ENCODE measurements at regions not wholly inside any gene's neighbourhood (a gene's known extent, or its start where the extent isn't known, plus 50 kb on each side); places are given as distances from the start of the nearest gene placed in this dataset.

- DNase-seq (ENCODE audit: low read depth in 2 of 2, low spot score in 1 of 2) = no peak
Measured at GRCh38 chr1:244219149-244219548, 168.1 kb downstream of the ZBTB18 start.

- no peak for DNase-seq (ENCODE audit: low read depth in 2 of 2, low spot score in 1 of 2)
Measured at GRCh38 chr1:244219802-244220201, 168.7 kb downstream of the ZBTB18 start.

GRCh38 chr1:244220410-244220809 is 169.3 kb downstream of the ZBTB18 start:
- no peak for DNase-seq (ENCODE audit: low read depth in 2 of 2, low spot score in 1 of 2)

- no peak for DNase-seq (ENCODE audit: low read depth in 2 of 2, low spot score in 1 of 2)
Measured at GRCh38 chr1:244221991-244222390, 170.9 kb downstream of the ZBTB18 start.

GRCh38 chr1:244224487-244225430 is 173.7 kb downstream of the ZBTB18 start:
- no peak for DNase-seq (ENCODE audit: low read depth in 2 of 2, low spot score in 1 of 2)

GRCh38 chr1:244226435-244226834 is 175.4 kb downstream of the ZBTB18 start:
- DNase-seq (ENCODE audit: low read depth in 2 of 2, low spot score in 1 of 2) = no peak

- DNase-seq (ENCODE audit: low read depth in 2 of 2, low spot score in 1 of 2) = no peak
Measured at GRCh38 chr1:244230470-244230869, 179.4 kb downstream of the ZBTB18 start.

GRCh38 chr1:244231193-244231571 is 180.1 kb downstream of the ZBTB18 start:
- DNase-seq (ENCODE audit: low read depth in 2 of 2, low spot score in 1 of 2) = no peak

- no peak for DNase-seq (ENCODE audit: low read depth in 2 of 2, low spot score in 1 of 2)
Measured at GRCh38 chr1:244231572-244232315, 180.7 kb downstream of the ZBTB18 start.

- DNase-seq (ENCODE audit: low read depth in 2 of 2, low spot score in 1 of 2) = no peak
Measured at GRCh38 chr1:244234009-244234643, 183.0 kb downstream of the ZBTB18 start.

- no peak for DNase-seq (ENCODE audit: low read depth in 2 of 2, low spot score in 1 of 2)
Measured at GRCh38 chr1:244235157-244235556, 184.1 kb downstream of the ZBTB18 start.

- no peak for DNase-seq (ENCODE audit: low read depth in 2 of 2, low spot score in 1 of 2)
Measured at GRCh38 chr1:244236101-244236500, 185.0 kb downstream of the ZBTB18 start.

GRCh38 chr1:244236721-244237120 is 185.6 kb downstream of the ZBTB18 start:
- DNase-seq (ENCODE audit: low read depth in 2 of 2, low spot score in 1 of 2) = no peak

- DNase-seq (ENCODE audit: low read depth in 2 of 2, low spot score in 1 of 2) = no peak
Measured at GRCh38 chr1:244237445-244237844, 186.4 kb downstream of the ZBTB18 start.

GRCh38 chr1:244239261-244239770 is 188.2 kb downstream of the ZBTB18 start:
- no peak for DNase-seq (ENCODE audit: low read depth in 2 of 2, low spot score in 1 of 2)

GRCh38 chr1:244241438-244241837 is 190.4 kb downstream of the ZBTB18 start:
- no peak for DNase-seq (ENCODE audit: low read depth in 2 of 2, low spot score in 1 of 2)

- no peak for DNase-seq (ENCODE audit: low read depth in 2 of 2, low spot score in 1 of 2)
Measured at GRCh38 chr1:244242446-244242845, 191.4 kb downstream of the ZBTB18 start.

GRCh38 chr1:244246334-244246733 is 195.3 kb downstream of the ZBTB18 start:
- no peak for DNase-seq (ENCODE audit: low read depth in 2 of 2, low spot score in 1 of 2)

- no peak for DNase-seq (ENCODE audit: low read depth in 2 of 2, low spot score in 1 of 2)
Measured at GRCh38 chr1:244248426-244248825, 197.3 kb downstream of the ZBTB18 start.

- no peak for DNase-seq (ENCODE audit: low read depth in 2 of 2, low spot score in 1 of 2)
Measured at GRCh38 chr1:244252211-244252610, 199.5 kb downstream of the ADSS2 start.

GRCh38 chr1:244254467-244254866 is 197.2 kb downstream of the ADSS2 start:
- no peak for DNase-seq (ENCODE audit: low read depth in 2 of 2, low spot score in 1 of 2)
